ENCODE measurements at regions not wholly inside any gene's neighbourhood (a gene's known extent, or its start where the extent isn't known, plus 50 kb on each side); places are given as distances from the start of the nearest gene placed in this dataset.

GRCh38 chr13:90068658-90069057 is 1278.8 kb upstream of the MIR17HG start:
- ChIA-PET CTCF (no interaction called here), POLR2A (no interaction called here)
- Histone ChIP-seq H3K4me2 (no peak overlapping the region), H3K4me3 (no peak overlapping the region), H3K27ac (no peak overlapping the region), H3K4me1 (no peaks in the 10 kb centered on the region), H3K9me3 (no peaks in the 10 kb centered on the region)
- ATAC-seq (no peak), DNase-seq (ENCODE audit: low read depth in 1 of 2, low spot score in 1 of 2) (no peak), FAIRE-seq (no peak)
- TF ChIP-seq HOXB13 (CRISPR knock-in tag; IDR thresholded peaks at IDR 0.05; ENCODE audit: low read depth) (no peak), PHF8 (IDR thresholded peaks at IDR 0.05; ENCODE audit: borderline replicate concordance, low read depth) (no peak), FOXS1 (CRISPR knock-in tag; IDR thresholded peaks at IDR 0.05) (no peak), USF2 (IDR thresholded peaks at IDR 0.05) (no peak), ZFP36 (IDR thresholded peaks at IDR 0.05; ENCODE audit: borderline replicate concordance, partially characterized antibody) (no peak), MAX (IDR thresholded peaks at IDR 0.05) (no peak)
- WGBS (ENCODE audit: missing lambda C conversion rate), result 2% methylated on average over 3 of the region's 3 CpGs

DNA sequence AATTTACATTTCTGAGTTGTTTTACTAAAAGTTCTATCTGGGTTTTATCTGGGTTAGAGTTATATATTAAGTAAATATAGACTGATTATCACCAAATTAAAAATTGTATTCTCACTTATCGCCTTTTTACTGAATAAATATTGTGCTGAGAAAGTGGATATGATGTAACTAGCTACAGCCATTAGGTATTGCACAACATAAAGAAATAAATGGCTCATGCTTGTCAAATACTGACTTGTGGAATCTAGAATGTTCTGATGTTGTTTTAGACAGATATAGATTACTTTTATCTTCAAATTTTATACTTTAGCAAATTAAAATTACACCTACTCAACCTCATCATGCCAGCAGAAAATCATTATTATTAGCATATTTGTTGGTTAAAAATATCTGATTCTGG is 1277.1 kb upstream of the MIR17HG start:
- ChIA-PET CTCF (no interaction called here), POLR2A (no interaction called here)
- DNase-seq (ENCODE audit: low read depth in 1 of 2, low spot score in 1 of 2) (no peak), ATAC-seq (no peak), FAIRE-seq (no peak)
- Histone ChIP-seq H3K9me3 (no peaks in the 10 kb centered on the region), H3K4me1 (no peaks in the 10 kb centered on the region), H3K4me3 (no peak overlapping the region), H3K4me2 (no peak overlapping the region), H3K27ac (no peak overlapping the region)
- 48% methylated on average over 1 of the region's 1 CpG for WGBS (ENCODE audit: missing lambda C conversion rate)
- TF ChIP-seq CTCF (IDR thresholded peaks at IDR 0.05), result no peak

GRCh38 chr13:90070837-90071525 is 1276.5 kb upstream of the MIR17HG start:
- Histone ChIP-seq H3K27ac (no peak overlapping the region), H3K9me3 (no peaks in the 10 kb centered on the region), H3K4me3 (no peak overlapping the region), H3K4me1 (no peaks in the 10 kb centered on the region), H3K4me2 (no peak overlapping the region)
- CTCF ChIA-PET, result no interaction called here
- TF ChIP-seq HES2 (IDR thresholded peaks at IDR 0.05) (no peak), RAD21 (conservative IDR thresholded peaks at IDR 0.05 in 1 of 2, IDR thresholded peaks at IDR 0.05 in 1 of 2) (no peak), JUNB (IDR thresholded peaks at IDR 0.05) (no peak), HOXB13 (CRISPR knock-in tag; IDR thresholded peaks at IDR 0.05; ENCODE audit: low read depth) (no peak), FOXS1 (CRISPR knock-in tag; IDR thresholded peaks at IDR 0.05) (no peak), FOSL2 (IDR thresholded peaks at IDR 0.05) (no peak), FOSL2 (CRISPR knock-in tag; IDR thresholded peaks at IDR 0.05) (no peak), ESRRA (IDR thresholded peaks at IDR 0.05; ENCODE audit: borderline replicate concordance, low read length) (no peak), SREBF2 (IDR thresholded peaks at IDR 0.05) (no peak), NFE2L2 (conservative IDR thresholded peaks at IDR 0.05; ENCODE audit: low read length) (no peak), ZSCAN20 (CRISPR knock-in tag; IDR thresholded peaks at IDR 0.05) (no peak), HOXB5 (CRISPR knock-in tag; IDR thresholded peaks at IDR 0.05) (no peak), HOXA7 (CRISPR knock-in tag; IDR thresholded peaks at IDR 0.05) (no peak), NPAS2 (CRISPR knock-in tag; IDR thresholded peaks at IDR 0.05; ENCODE audit: borderline replicate concordance) (no peak)
- TF ChIP-seq, protein P1, sequence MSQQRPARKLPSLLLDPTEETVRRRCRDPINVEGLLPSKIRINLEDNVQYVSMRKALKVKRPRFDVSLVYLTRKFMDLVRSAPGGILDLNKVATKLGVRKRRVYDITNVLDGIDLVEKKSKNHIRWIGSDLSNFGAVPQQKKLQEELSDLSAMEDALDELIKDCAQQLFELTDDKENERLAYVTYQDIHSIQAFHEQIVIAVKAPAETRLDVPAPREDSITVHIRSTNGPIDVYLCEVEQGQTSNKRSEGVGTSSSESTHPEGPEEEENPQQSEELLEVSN (IDR thresholded peaks at IDR 0.05; ENCODE audit: borderline replicate concordance, low read depth), result no peak
- TF ChIP-seq, protein P2, sequence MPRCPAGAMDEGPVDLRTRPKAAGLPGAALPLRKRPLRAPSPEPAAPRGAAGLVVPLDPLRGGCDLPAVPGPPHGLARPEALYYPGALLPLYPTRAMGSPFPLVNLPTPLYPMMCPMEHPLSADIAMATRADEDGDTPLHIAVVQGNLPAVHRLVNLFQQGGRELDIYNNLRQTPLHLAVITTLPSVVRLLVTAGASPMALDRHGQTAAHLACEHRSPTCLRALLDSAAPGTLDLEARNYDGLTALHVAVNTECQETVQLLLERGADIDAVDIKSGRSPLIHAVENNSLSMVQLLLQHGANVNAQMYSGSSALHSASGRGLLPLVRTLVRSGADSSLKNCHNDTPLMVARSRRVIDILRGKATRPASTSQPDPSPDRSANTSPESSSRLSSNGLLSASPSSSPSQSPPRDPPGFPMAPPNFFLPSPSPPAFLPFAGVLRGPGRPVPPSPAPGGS (IDR thresholded peaks at IDR 0.05), result no peak
- TF ChIP-seq, protein P3, sequence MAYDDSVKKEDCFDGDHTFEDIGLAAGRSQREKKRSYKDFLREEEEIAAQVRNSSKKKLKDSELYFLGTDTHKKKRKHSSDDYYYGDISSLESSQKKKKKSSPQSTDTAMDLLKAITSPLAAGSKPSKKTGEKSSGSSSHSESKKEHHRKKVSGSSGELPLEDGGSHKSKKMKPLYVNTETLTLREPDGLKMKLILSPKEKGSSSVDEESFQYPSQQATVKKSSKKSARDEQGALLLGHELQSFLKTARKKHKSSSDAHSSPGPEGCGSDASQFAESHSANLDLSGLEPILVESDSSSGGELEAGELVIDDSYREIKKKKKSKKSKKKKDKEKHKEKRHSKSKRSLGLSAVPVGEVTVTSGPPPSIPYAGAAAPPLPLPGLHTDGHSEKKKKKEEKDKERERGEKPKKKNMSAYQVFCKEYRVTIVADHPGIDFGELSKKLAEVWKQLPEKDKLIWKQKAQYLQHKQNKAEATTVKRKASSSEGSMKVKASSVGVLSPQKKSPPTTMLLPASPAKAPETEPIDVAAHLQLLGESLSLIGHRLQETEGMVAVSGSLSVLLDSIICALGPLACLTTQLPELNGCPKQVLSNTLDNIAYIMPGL (CRISPR knock-in tag; IDR thresholded peaks at IDR 0.05; ENCODE audit: borderline replicate concordance), result no peak
- FAIRE-seq (no peak), DNase-seq (ENCODE audit: low read depth in 1 of 2, low spot score in 1 of 2) (no peak), ATAC-seq (no peak)
- 78% methylated on average over 4 of the region's 4 CpGs for WGBS (ENCODE audit: missing lambda C conversion rate)
- POLR2A ChIA-PET, result no interaction called here
